Trophoblast cell (in vitro differentiated cells and primary cell): ENCODE measurements at regions not wholly inside any gene's neighbourhood (a gene's known extent, or its start where the extent isn't known, plus 50 kb on each side); places are given as distances from the start of the nearest gene placed in this dataset.

Experiments
- DNase-seq, 2 donors: peaks; one replicate each; pipeline ENCODE4 v3.0.0-alpha.2; 2016
- H2AFZ ChIP-seq: 2 replicates; pipeline ENCODE4 v1.6.1; 2013; ENCODE audit warnings: low read length, moderate library complexity, mild to moderate bottlenecking; ENCODE audit not compliant: insufficient read depth, poor library complexity
- H2AK5ac ChIP-seq: 2 replicates; pipeline ENCODE4 v1.6.1; 2013; ENCODE audit warnings: mild to moderate bottlenecking, low read length
- H2BK120ac ChIP-seq: 2 replicates; pipeline ENCODE4 v1.6.1; 2013; ENCODE audit warnings: low read length, mild to moderate bottlenecking, moderate library complexity; ENCODE audit not compliant: insufficient read depth, poor library complexity
- H2BK12ac ChIP-seq: 2 replicates; pipeline ENCODE4 v1.6.1; 2013; ENCODE audit warnings: mild to moderate bottlenecking, low read length, moderate library complexity
- H2BK5ac ChIP-seq: 2 replicates; pipeline ENCODE4 v1.6.1; 2013; ENCODE audit warnings: low read length, low read depth, moderate library complexity, mild to moderate bottlenecking; ENCODE audit not compliant: poor library complexity
- H3K14ac ChIP-seq: 2 replicates; pipeline ENCODE4 v1.6.1; 2013; ENCODE audit warnings: mild to moderate bottlenecking, low read length
- H3K18ac ChIP-seq: 2 replicates; pipeline ENCODE4 v1.6.1; 2013; ENCODE audit warnings: mild to moderate bottlenecking, low read length
- H3K23ac ChIP-seq: 2 replicates; pipeline ENCODE4 v1.6.1; 2013; ENCODE audit warnings: low read length
- H3K27ac ChIP-seq: 2 replicates; pipeline ENCODE4 v1.5.1; 2013; ENCODE audit warnings: low read depth, mild to moderate bottlenecking, inconsistent platforms, low read length, moderate library complexity
- H3K27me3 ChIP-seq: 2 replicates; pipeline ENCODE4 v1.6.1; 2013; ENCODE audit warnings: inconsistent platforms, mild to moderate bottlenecking, low read length, moderate library complexity; ENCODE audit not compliant: insufficient read depth
- H3K36me3 ChIP-seq, 2 experiments: 1 replicate in 1 of 2; 2 replicates in 1 of 2; pipeline ENCODE4 v1.6.1; 2013; ENCODE audit warnings: low read length in 2 of 2, mild to moderate bottlenecking in 2 of 2, moderate library complexity in 1 of 2; ENCODE audit not compliant: insufficient read depth in 2 of 2, control insufficient read depth in 1 of 2
- H3K4ac ChIP-seq: 2 replicates; pipeline ENCODE4 v1.6.1; 2013; ENCODE audit warnings: low read depth, mild to moderate bottlenecking, low read length, moderate library complexity
- H3K4me1 ChIP-seq, 2 experiments: 1 replicate in 1 of 2; 2 replicates in 1 of 2; pipeline ENCODE4 v1.6.1; 2013; ENCODE audit warnings: low read length in 2 of 2, mild to moderate bottlenecking in 2 of 2, moderate library complexity in 1 of 2; ENCODE audit not compliant: insufficient read depth in 2 of 2, control insufficient read depth in 1 of 2
- H3K4me2 ChIP-seq: 2 replicates; pipeline ENCODE4 v1.6.1; 2013; ENCODE audit warnings: inconsistent platforms, mild to moderate bottlenecking, low read length, moderate library complexity
- H3K4me3 ChIP-seq: 2 replicates; pipeline ENCODE4 v1.5.1; 2013; ENCODE audit warnings: mild to moderate bottlenecking, low read depth, low read length, inconsistent platforms
- H3K79me1 ChIP-seq: one replicate; pipeline ENCODE4 v1.6.1; 2013; ENCODE audit warnings: low read length
- H3K79me2 ChIP-seq: 2 replicates; pipeline ENCODE4 v1.6.1; 2013; ENCODE audit warnings: low read length, mild to moderate bottlenecking; ENCODE audit not compliant: control insufficient read depth, insufficient read depth, poor library complexity
- H3K9ac ChIP-seq: 2 replicates; pipeline ENCODE4 v1.6.1; 2013; ENCODE audit warnings: mild to moderate bottlenecking, low read length
- H3K9me3 ChIP-seq: 2 replicates; pipeline ENCODE4 v1.6.1; 2013; ENCODE audit warnings: low read depth, mild to moderate bottlenecking, control low read depth, inconsistent platforms, low read length; ENCODE audit not compliant: insufficient read depth
- H4K12ac ChIP-seq: 2 replicates; pipeline ENCODE4 v1.6.1; 2013; ENCODE audit warnings: low read depth, mild to moderate bottlenecking, low read length, moderate library complexity
- H4K8ac ChIP-seq: 2 replicates; pipeline ENCODE4 v1.6.1; 2013; ENCODE audit warnings: low read depth, mild to moderate bottlenecking, low read length, moderate library complexity
- H4K91ac ChIP-seq: one replicate; pipeline ENCODE4 v1.6.1; 2013; ENCODE audit warnings: low read depth, mild to moderate bottlenecking, low read length, moderate library complexity
- WGBS: extraction: QIAGEN DNeasy Blood & Tissue Kit; methylation state at CpG from one replicate; pipeline ENCODE4 v1.1.7; 2013; ENCODE audit warnings: missing lambda C conversion rate; ENCODE audit not compliant: insufficient read length, insufficient coverage; ENCODE audit errors: extremely low coverage; 5-methylcytosine and 5-hydroxymethylcytosine counted together

DNA sequence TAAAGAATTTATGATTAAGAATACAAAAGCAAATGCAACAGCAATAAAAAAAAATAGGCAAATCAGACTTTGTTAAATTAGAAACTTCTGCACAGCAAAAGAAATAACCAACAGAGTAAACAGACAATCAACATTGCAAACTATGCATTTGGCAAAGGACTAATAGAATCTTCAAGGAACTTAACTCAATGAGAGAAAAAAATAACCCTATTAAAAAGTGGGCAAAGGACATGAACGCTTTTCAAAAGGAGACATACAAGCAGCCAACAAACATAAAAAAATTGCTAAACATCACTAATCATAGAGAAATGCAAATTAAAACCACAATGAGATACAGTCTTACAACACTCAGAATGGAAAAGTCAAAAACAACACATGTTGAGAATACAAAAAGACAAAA, 166.0 kb upstream of the DSEL start:
- no peak overlapping the region for H4K8ac ChIP-seq
- no peak overlapping the region for H4K91ac ChIP-seq
- H2AK5ac ChIP-seq = no peak overlapping the region
- H3K4me3 ChIP-seq = no peak overlapping the region
- no peak overlapping the region for H2BK120ac ChIP-seq
- H3K79me2 ChIP-seq = no peaks in the 10 kb centered on the region
- no peak overlapping the region for H3K14ac ChIP-seq
- H2AFZ ChIP-seq = no peak overlapping the region
- no peaks in the 10 kb centered on the region for H3K9me3 ChIP-seq
- H4K12ac ChIP-seq = no peak overlapping the region
- H2BK5ac ChIP-seq = no peak overlapping the region
- no peaks in the 10 kb centered on the region for H3K4me1 ChIP-seq
- DNase-seq = no peak
- H3K27ac ChIP-seq = no peak overlapping the region
- no CpG with 5 or more reads among the region's 1 CpG for WGBS
- no peak overlapping the region for H3K4me2 ChIP-seq
- H3K9ac ChIP-seq = no peak overlapping the region
- no peak overlapping the region for H2BK12ac ChIP-seq
- H3K27me3 ChIP-seq = no peaks in the 10 kb centered on the region
- no peak overlapping the region for H3K23ac ChIP-seq
- H3K18ac ChIP-seq = no peak overlapping the region
- no peaks in the 10 kb centered on the region for H3K36me3 ChIP-seq
- no peaks in the 10 kb centered on the region for H3K79me1 ChIP-seq
- no peak overlapping the region for H3K4ac ChIP-seq

- H2BK12ac ChIP-seq = no peak overlapping the region
- WGBS = no CpG with 5 or more reads among the region's 3 CpGs
- H2BK120ac ChIP-seq = no peak overlapping the region
- H3K27ac ChIP-seq = no peak overlapping the region
- no peak overlapping the region for H2BK5ac ChIP-seq
- DNase-seq = no peak
- no peak overlapping the region for H3K4me2 ChIP-seq
- no peak overlapping the region for H3K14ac ChIP-seq
- no peak overlapping the region for H2AK5ac ChIP-seq
- no peak overlapping the region for H3K23ac ChIP-seq
- H3K9ac ChIP-seq = no peak overlapping the region
- no peaks in the 10 kb centered on the region for H3K36me3 ChIP-seq
- H3K9me3 ChIP-seq = no peaks in the 10 kb centered on the region
- no peak overlapping the region for H3K18ac ChIP-seq
- H3K4ac ChIP-seq = no peak overlapping the region
- H4K8ac ChIP-seq = no peak overlapping the region
- H3K4me1 ChIP-seq = no peaks in the 10 kb centered on the region
- no peak overlapping the region for H4K12ac ChIP-seq
- H3K27me3 ChIP-seq = no peaks in the 10 kb centered on the region
- no peak overlapping the region for H2AFZ ChIP-seq
- no peak overlapping the region for H3K4me3 ChIP-seq
- no peaks in the 10 kb centered on the region for H3K79me1 ChIP-seq
- H3K79me2 ChIP-seq = no peaks in the 10 kb centered on the region
- no peak overlapping the region for H4K91ac ChIP-seq
Measured at GRCh38 chr18:67677489-67677888, 161.0 kb upstream of the DSEL start.

DNA sequence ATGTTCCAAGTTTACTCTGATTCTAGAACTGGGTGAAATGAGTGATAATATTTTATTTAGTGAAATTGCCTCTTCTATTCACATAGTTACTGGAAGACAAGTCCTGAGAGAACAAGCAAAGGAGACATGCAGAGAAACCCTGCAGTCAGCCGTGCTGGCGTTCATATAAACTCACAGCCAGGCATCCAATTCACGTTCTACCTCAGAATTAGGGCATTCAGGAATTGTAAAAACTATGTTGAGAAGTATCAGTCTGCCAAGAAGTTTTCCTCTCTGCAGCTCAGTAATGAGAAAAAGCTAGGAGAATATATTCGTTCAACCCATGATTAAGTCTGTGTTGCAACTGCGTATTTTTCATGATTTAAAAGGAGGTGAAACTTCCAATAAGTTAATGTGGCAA, 156.2 kb upstream of the DSEL start:
- no peak overlapping the region for H3K4me2 ChIP-seq
- no peak overlapping the region for H4K91ac ChIP-seq
- no peaks in the 10 kb centered on the region for H3K27me3 ChIP-seq
- H3K9me3 ChIP-seq = no peaks in the 10 kb centered on the region
- no peak for DNase-seq
- H3K18ac ChIP-seq = no peak overlapping the region
- H3K4me3 ChIP-seq = no peak overlapping the region
- H3K14ac ChIP-seq = no peak overlapping the region
- no peak overlapping the region for H2BK12ac ChIP-seq
- WGBS = no CpG with 5 or more reads among the region's 5 CpGs
- no peak overlapping the region for H3K9ac ChIP-seq
- H3K27ac ChIP-seq = no peak overlapping the region
- no peak overlapping the region for H2AFZ ChIP-seq
- H2AK5ac ChIP-seq = no peak overlapping the region
- no peak overlapping the region for H2BK5ac ChIP-seq
- no peak overlapping the region for H4K12ac ChIP-seq
- H3K36me3 ChIP-seq = no peaks in the 10 kb centered on the region
- H3K4me1 ChIP-seq = no peaks in the 10 kb centered on the region
- H4K8ac ChIP-seq = no peak overlapping the region
- no peak overlapping the region for H2BK120ac ChIP-seq
- H3K79me1 ChIP-seq = no peaks in the 10 kb centered on the region
- H3K4ac ChIP-seq = no peak overlapping the region
- H3K79me2 ChIP-seq = no peaks in the 10 kb centered on the region
- no peak overlapping the region for H3K23ac ChIP-seq

GRCh38 chr18:67672155-67672554, 155.6 kb upstream of the DSEL start:
- H3K4me1 ChIP-seq = no peaks in the 10 kb centered on the region

More at GRCh38 chr18:67672155-67672554, 155.6 kb upstream of the DSEL start:
- no peak overlapping the region for H3K14ac ChIP-seq
- no peak overlapping the region for H3K4me2 ChIP-seq
- H3K23ac ChIP-seq = no peak overlapping the region
- no peaks in the 10 kb centered on the region for H3K79me2 ChIP-seq
- no peak overlapping the region for H2BK12ac ChIP-seq
- no peak overlapping the region for H2AFZ ChIP-seq
- no peak overlapping the region for H4K12ac ChIP-seq
- H3K4me3 ChIP-seq = no peak overlapping the region
- H2BK120ac ChIP-seq = no peak overlapping the region
- no peak overlapping the region for H3K27ac ChIP-seq
- H3K79me1 ChIP-seq = no peaks in the 10 kb centered on the region
- H3K9me3 ChIP-seq = no peaks in the 10 kb centered on the region
- no peak overlapping the region for H2AK5ac ChIP-seq
- H3K27me3 ChIP-seq = no peaks in the 10 kb centered on the region
- no peak overlapping the region for H3K9ac ChIP-seq
- H2BK5ac ChIP-seq = no peak overlapping the region
- no peaks in the 10 kb centered on the region for H3K36me3 ChIP-seq
- no peak overlapping the region for H4K91ac ChIP-seq
- no peak overlapping the region for H3K4ac ChIP-seq
- H3K18ac ChIP-seq = no peak overlapping the region
- WGBS = no CpG with 5 or more reads among the region's 2 CpGs
- no peak overlapping the region for H4K8ac ChIP-seq
- DNase-seq = no peak
